ENCODE measurements at regions not wholly inside any gene's neighbourhood (a gene's known extent, or its start where the extent isn't known, plus 50 kb on each side); places are given as distances from the start of the nearest gene placed in this dataset.

DNA sequence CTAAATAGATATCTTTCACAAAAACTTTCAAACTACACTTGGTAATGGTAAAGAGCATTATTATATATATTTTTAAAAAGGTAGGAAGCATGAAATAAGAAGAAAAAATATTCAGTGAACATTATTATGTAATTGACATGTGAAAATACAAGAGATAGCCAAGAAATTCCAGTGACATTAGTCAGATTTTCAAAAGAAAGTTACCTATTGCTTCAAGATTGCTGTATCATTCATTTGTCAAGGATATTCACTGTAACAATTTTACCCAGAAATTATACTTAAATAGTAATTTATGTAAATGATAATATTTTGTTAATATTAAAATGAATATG is 350.2 kb downstream of the KIF2B start:
- Histone ChIP-seq H3K27me3 (ENCODE audit: control insufficient read depth in 4 of 4, insufficient read depth in 4 of 4, low read length in 3 of 4) (no peaks in the 10 kb centered on the region), H3K9ac (ENCODE audit: low read depth in 1 of 2, low read length in 2 of 2) (no peak overlapping the region), H3K36me3 (ENCODE audit: control insufficient read depth in 4 of 4, insufficient read depth in 3 of 4, low read depth in 1 of 4, low read length in 3 of 4) (no peaks in the 10 kb centered on the region), H3K27ac (ENCODE audit: low read depth in 1 of 2, low read length in 2 of 2) (no peak overlapping the region), H3K4me1 (ENCODE audit: control insufficient read depth in 4 of 4, insufficient read depth in 4 of 4, low read length in 3 of 4) (peaks cover 0 to 15% (median 11%) of the 10 kb centered on the region in 4 donors), H3K9me3 (ENCODE audit: control insufficient read depth in 4 of 4, low read length in 3 of 4) (no peaks in the 10 kb centered on the region), H3K4me3 (ENCODE audit: low read depth in 1 of 3, low read length in 3 of 3) (no peak overlapping the region)
- DNase-seq (ENCODE audit: low spot score): no peak
- peak in 1 of 2 donors; percentile 2 for TF ChIP-seq RAD21 (IDR thresholded peaks at IDR 0.05)
- TF ChIP-seq, protein P1, sequence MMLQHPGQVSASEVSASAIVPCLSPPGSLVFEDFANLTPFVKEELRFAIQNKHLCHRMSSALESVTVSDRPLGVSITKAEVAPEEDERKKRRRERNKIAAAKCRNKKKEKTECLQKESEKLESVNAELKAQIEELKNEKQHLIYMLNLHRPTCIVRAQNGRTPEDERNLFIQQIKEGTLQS (IDR thresholded peaks at IDR 0.05): no peak

DNA sequence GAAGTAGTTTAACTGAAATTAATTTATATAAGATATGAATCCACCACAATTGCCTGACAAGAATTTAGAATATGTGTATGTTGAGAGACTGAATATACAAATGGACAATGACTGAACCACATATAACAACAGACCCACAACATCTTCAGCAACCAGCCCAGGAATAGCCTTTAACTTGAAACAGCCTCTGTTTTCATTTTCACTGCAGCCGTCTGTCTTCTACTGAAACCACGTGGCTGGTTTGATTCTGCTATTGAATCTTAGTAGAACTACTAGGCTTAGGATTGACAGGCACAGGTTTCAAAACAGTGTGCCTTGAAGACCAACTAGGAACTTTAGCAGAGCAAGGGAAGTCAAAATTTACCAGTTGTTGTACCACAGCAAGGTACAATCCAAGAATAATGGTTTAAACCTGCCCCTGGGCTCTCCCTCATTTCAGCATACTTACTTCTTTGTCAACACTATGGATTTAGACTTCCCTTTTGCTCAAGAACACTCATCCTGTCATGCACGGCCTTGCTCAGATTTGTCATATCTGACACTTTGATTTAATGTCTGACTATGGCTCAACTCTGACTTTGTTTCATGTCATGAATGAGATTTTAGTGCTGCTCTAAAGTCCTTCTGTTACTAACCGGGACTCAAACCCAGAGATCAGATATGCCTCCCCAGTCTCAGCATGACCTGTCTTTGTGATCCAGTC is 355.0 kb downstream of the KIF2B start:
- no peak overlapping the region for H3K4me3 ChIP-seq (ENCODE audit: low read depth in 1 of 3, low read length in 3 of 3)
- H3K27me3 ChIP-seq (ENCODE audit: control insufficient read depth in 4 of 4, insufficient read depth in 4 of 4, low read length in 3 of 4): no peaks in the 10 kb centered on the region
- DNase-seq (ENCODE audit: low spot score): no peak
- no peaks in the 10 kb centered on the region for H3K36me3 ChIP-seq (ENCODE audit: control insufficient read depth in 4 of 4, insufficient read depth in 3 of 4, low read depth in 1 of 4, low read length in 3 of 4)
- TF ChIP-seq, protein P1 (IDR thresholded peaks at IDR 0.05): no peak
- TF ChIP-seq HNF4G (IDR thresholded peaks at IDR 0.05) (no peak), NR2F2 (IDR thresholded peaks at IDR 0.05) (no peak), FOXA1 (IDR thresholded peaks at IDR 0.05) (no peak)
- TF ChIP-seq, protein P2, sequence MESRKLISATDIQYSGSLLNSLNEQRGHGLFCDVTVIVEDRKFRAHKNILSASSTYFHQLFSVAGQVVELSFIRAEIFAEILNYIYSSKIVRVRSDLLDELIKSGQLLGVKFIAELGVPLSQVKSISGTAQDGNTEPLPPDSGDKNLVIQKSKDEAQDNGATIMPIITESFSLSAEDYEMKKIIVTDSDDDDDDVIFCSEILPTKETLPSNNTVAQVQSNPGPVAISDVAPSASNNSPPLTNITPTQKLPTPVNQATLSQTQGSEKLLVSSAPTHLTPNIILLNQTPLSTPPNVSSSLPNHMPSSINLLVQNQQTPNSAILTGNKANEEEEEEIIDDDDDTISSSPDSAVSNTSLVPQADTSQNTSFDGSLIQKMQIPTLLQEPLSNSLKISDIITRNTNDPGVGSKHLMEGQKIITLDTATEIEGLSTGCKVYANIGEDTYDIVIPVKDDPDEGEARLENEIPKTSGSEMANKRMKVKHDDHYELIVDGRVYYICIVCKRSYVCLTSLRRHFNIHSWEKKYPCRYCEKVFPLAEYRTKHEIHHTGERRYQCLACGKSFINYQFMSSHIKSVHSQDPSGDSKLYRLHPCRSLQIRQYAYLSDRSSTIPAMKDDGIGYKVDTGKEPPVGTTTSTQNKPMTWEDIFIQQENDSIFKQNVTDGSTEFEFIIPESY (IDR thresholded peaks at IDR 0.05): no peak
- H3K27ac ChIP-seq (ENCODE audit: low read depth in 1 of 2, low read length in 2 of 2): no peak overlapping the region
- 87% methylated on average over 4 of the region's 4 CpGs for WGBS
- no peaks in the 10 kb centered on the region for H3K9me3 ChIP-seq (ENCODE audit: control insufficient read depth in 4 of 4, low read length in 3 of 4)
- H3K4me1 ChIP-seq (ENCODE audit: control insufficient read depth in 4 of 4, insufficient read depth in 4 of 4, low read length in 3 of 4): peaks cover 0 to 7% (median 2%) of the 10 kb centered on the region in 4 donors
- H3K9ac ChIP-seq (ENCODE audit: low read depth in 1 of 2, low read length in 2 of 2): no peak overlapping the region

DNA sequence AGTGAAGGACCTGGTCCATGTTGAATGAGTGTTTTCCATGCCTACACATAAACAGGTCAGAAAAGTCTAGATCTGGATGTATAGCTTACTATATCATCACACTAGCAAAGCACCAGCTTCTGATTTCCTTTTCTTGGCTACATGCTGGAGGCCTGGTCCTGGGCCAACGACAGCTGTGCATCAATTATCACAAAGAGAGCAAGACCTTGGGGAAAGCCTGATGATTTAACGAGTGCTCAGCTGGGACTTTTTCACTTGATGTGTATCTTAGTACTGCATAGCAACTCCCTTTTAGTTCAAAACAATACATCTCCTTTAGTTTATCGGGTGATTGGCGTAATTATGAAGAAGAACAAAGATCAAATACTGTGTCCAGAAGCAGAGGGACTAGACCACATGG is 358.2 kb downstream of the KIF2B start:
- no peak overlapping the region for H3K9ac ChIP-seq (ENCODE audit: low read depth in 1 of 2, low read length in 2 of 2)

More for the DNA sequence above, 358.2 kb downstream of the KIF2B start:
- Histone ChIP-seq H3K27me3 (ENCODE audit: control insufficient read depth in 4 of 4, insufficient read depth in 4 of 4, low read length in 3 of 4) (no peaks in the 10 kb centered on the region), H3K4me3 (ENCODE audit: low read depth in 1 of 3, low read length in 3 of 3) (no peak overlapping the region), H3K4me1 (ENCODE audit: control insufficient read depth in 4 of 4, insufficient read depth in 4 of 4, low read length in 3 of 4) (no peaks in the 10 kb centered on the region), H3K9me3 (ENCODE audit: control insufficient read depth in 4 of 4, low read length in 3 of 4) (no peaks in the 10 kb centered on the region), H3K36me3 (ENCODE audit: control insufficient read depth in 4 of 4, insufficient read depth in 3 of 4, low read depth in 1 of 4, low read length in 3 of 4) (no peaks in the 10 kb centered on the region), H3K27ac (ENCODE audit: low read depth in 1 of 2, low read length in 2 of 2) (no peak overlapping the region)
- DNase-seq (ENCODE audit: low spot score): no peak
- 69% methylated on average over 4 of the region's 4 CpGs for WGBS
- TF ChIP-seq, protein P3, sequence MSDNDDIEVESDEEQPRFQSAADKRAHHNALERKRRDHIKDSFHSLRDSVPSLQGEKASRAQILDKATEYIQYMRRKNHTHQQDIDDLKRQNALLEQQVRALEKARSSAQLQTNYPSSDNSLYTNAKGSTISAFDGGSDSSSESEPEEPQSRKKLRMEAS (IDR thresholded peaks at IDR 0.05): no peak
- no peak for TF ChIP-seq TAF1 (conservative IDR thresholded peaks at IDR 0.05)
- TF ChIP-seq JUND (IDR thresholded peaks at IDR 0.05): no peak
- no peak for TF ChIP-seq HNF4A (conservative IDR thresholded peaks at IDR 0.05)
- TF ChIP-seq, protein P1 (IDR thresholded peaks at IDR 0.05): no peak
- no peak for TF ChIP-seq RAD21 (IDR thresholded peaks at IDR 0.05)
- TF ChIP-seq YY1 (IDR thresholded peaks at IDR 0.05): no peak
- TF ChIP-seq SP1 (IDR thresholded peaks at IDR 0.05): no peak
- TF ChIP-seq EGR1 (IDR thresholded peaks at IDR 0.05; ENCODE audit: low read depth in 2 of 2): no peak
- TF ChIP-seq, protein P4, sequence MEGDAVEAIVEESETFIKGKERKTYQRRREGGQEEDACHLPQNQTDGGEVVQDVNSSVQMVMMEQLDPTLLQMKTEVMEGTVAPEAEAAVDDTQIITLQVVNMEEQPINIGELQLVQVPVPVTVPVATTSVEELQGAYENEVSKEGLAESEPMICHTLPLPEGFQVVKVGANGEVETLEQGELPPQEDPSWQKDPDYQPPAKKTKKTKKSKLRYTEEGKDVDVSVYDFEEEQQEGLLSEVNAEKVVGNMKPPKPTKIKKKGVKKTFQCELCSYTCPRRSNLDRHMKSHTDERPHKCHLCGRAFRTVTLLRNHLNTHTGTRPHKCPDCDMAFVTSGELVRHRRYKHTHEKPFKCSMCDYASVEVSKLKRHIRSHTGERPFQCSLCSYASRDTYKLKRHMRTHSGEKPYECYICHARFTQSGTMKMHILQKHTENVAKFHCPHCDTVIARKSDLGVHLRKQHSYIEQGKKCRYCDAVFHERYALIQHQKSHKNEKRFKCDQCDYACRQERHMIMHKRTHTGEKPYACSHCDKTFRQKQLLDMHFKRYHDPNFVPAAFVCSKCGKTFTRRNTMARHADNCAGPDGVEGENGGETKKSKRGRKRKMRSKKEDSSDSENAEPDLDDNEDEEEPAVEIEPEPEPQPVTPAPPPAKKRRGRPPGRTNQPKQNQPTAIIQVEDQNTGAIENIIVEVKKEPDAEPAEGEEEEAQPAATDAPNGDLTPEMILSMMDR (IDR thresholded peaks at IDR 0.05; ENCODE audit: low read depth, low read length, missing input control): no peak
- TF ChIP-seq RXRA (IDR thresholded peaks at IDR 0.05): no peak

All from liver (tissue), 8 donors.